ENCODE measurements at regions not wholly inside any gene's neighbourhood (a gene's known extent, or its start where the extent isn't known, plus 50 kb on each side); places are given as distances from the start of the nearest gene placed in this dataset.

DNA sequence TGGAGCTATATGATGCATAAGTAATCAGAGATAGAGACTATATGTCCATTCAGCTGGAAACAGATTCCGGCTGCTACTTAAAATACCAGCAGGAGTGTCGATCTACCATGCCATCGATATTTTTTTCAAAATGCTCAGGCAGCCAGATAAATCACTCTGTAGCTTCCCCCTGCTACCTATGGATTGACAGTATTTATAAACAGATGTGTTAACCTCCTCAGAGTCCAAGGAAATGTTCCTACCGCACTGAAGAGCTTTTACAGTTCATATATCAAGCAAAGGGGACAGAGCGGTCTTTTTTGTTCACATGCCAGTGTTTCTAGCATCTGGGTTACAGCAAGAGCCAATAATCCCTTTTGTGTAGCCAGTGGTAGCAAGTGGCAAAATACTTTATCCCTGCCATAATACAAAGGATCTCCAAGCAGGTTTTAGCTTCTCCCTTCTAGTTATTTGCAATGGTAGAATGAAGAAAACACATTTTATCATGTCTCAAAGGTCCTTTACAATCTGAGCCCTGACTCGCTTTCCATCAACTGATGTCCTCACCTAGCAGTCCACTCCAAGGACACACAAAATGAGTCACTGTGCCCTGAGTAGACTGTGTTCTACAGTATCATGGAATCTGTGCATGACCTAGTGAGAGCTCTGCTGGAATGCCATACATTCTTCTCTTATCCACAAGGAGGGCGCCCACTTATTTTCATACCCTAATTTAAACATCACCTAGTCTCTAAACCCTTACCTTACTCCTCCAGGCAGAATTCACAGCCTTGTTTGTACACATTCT, 507.0 kb downstream of the TBL1XR1 start:
- H3K9ac ChIP-seq (ENCODE audit: control insufficient read depth, extremely low read depth, insufficient read depth, low read length) = no peak overlapping the region
- no peaks in the 10 kb centered on the region for H3K9me1 ChIP-seq (ENCODE audit: control insufficient read depth, extremely low read depth, insufficient read depth, low read length)
- H2AFZ ChIP-seq (ENCODE audit: control insufficient read depth, low read length) = no peak overlapping the region
- H3K36me3 ChIP-seq (ENCODE audit: control insufficient read depth in 2 of 2, extremely low read depth in 1 of 2, insufficient read depth in 2 of 2, low read length in 2 of 2) = no peaks in the 10 kb centered on the region
- TF ChIP-seq, protein P1, sequence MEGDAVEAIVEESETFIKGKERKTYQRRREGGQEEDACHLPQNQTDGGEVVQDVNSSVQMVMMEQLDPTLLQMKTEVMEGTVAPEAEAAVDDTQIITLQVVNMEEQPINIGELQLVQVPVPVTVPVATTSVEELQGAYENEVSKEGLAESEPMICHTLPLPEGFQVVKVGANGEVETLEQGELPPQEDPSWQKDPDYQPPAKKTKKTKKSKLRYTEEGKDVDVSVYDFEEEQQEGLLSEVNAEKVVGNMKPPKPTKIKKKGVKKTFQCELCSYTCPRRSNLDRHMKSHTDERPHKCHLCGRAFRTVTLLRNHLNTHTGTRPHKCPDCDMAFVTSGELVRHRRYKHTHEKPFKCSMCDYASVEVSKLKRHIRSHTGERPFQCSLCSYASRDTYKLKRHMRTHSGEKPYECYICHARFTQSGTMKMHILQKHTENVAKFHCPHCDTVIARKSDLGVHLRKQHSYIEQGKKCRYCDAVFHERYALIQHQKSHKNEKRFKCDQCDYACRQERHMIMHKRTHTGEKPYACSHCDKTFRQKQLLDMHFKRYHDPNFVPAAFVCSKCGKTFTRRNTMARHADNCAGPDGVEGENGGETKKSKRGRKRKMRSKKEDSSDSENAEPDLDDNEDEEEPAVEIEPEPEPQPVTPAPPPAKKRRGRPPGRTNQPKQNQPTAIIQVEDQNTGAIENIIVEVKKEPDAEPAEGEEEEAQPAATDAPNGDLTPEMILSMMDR (optimal IDR thresholded peaks at IDR 0.05 in 1 of 3, IDR thresholded peaks at IDR 0.05 in 1 of 3, conservative IDR thresholded peaks at IDR 0.05 in 1 of 3; ENCODE audit: extremely low read depth in 1 of 3, insufficient read depth in 2 of 3, low read length in 3 of 3) = no peak
- no peak for TF ChIP-seq EZH2 (IDR thresholded peaks at IDR 0.05; ENCODE audit: low read length)
- no peak overlapping the region for H3K4me2 ChIP-seq (ENCODE audit: control insufficient read depth, extremely low read depth, insufficient read depth, low read depth, low read length)
- H4K20me1 ChIP-seq (ENCODE audit: control insufficient read depth, extremely low read depth, insufficient read depth, low read length) = no peaks in the 10 kb centered on the region
- H3K4me1 ChIP-seq (ENCODE audit: control insufficient read depth, extremely low read depth, insufficient read depth, low read length) = no peaks in the 10 kb centered on the region
- DNase-seq (ENCODE audit: low read depth, low spot score) (no peak), FAIRE-seq (no peak)
- H3K9me3 ChIP-seq (ENCODE audit: control insufficient read depth, low read depth, low read length) = no peaks in the 10 kb centered on the region
- dilution Hi-C loops (cut with MboI; ENCODE audit: extremely low pct_ligation_motif_present, low sequenced_read_pairs) = no loop called here
- H3K4me3 ChIP-seq (ENCODE audit: control insufficient read depth in 2 of 3, extremely low read depth in 1 of 3, insufficient read depth in 2 of 3, low read depth in 1 of 3, low read length in 3 of 3) = no peak overlapping the region
- no peaks in the 10 kb centered on the region for H3K79me2 ChIP-seq (ENCODE audit: control insufficient read depth, insufficient read depth, low read length)
- H3K27me3 ChIP-seq (ENCODE audit: control insufficient read depth, extremely low read depth, insufficient read depth, low read length) = no peaks in the 10 kb centered on the region
- no peak overlapping the region for H3K27ac ChIP-seq (ENCODE audit: control insufficient read depth, insufficient read depth, low read length)

DNA sequence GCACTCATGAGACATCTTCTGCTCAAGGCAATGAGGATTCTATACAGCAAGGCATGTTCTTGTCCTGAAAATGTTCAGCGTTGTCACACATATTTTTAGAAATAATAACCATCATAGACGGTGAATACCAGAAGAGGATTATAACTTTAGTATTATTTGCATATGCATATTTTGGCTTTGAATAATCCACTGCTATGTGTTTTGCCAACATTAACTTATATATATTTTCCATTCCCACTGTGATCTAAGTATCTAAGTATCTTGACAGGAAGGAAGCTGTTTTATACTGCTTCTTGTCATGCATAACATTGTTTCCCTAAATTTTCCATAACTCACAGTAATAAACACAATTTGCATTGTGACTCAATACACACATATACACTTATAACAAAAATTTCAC, 509.5 kb downstream of the TBL1XR1 start:
- dilution Hi-C loops (cut with MboI; ENCODE audit: extremely low pct_ligation_motif_present, low sequenced_read_pairs) = no loop called here

More for the DNA sequence above, 509.5 kb downstream of the TBL1XR1 start:
- Histone ChIP-seq H3K27ac (ENCODE audit: control insufficient read depth, insufficient read depth, low read length) (no peak overlapping the region), H3K4me2 (ENCODE audit: control insufficient read depth, extremely low read depth, insufficient read depth, low read depth, low read length) (no peak overlapping the region), H3K9me3 (ENCODE audit: control insufficient read depth, low read depth, low read length) (no peaks in the 10 kb centered on the region), H3K27me3 (ENCODE audit: control insufficient read depth, extremely low read depth, insufficient read depth, low read length) (no peaks in the 10 kb centered on the region), H4K20me1 (ENCODE audit: control insufficient read depth, extremely low read depth, insufficient read depth, low read length) (no peaks in the 10 kb centered on the region), H3K4me3 (ENCODE audit: control insufficient read depth in 2 of 3, extremely low read depth in 1 of 3, insufficient read depth in 2 of 3, low read depth in 1 of 3, low read length in 3 of 3) (no peak overlapping the region), H3K4me1 (ENCODE audit: control insufficient read depth, extremely low read depth, insufficient read depth, low read length) (no peaks in the 10 kb centered on the region), H3K9ac (ENCODE audit: control insufficient read depth, extremely low read depth, insufficient read depth, low read length) (no peak overlapping the region), H2AFZ (ENCODE audit: control insufficient read depth, low read length) (no peak overlapping the region), H3K36me3 (ENCODE audit: control insufficient read depth in 2 of 2, extremely low read depth in 1 of 2, insufficient read depth in 2 of 2, low read length in 2 of 2) (no peaks in the 10 kb centered on the region), H3K79me2 (ENCODE audit: control insufficient read depth, insufficient read depth, low read length) (no peaks in the 10 kb centered on the region), H3K9me1 (ENCODE audit: control insufficient read depth, extremely low read depth, insufficient read depth, low read length) (no peaks in the 10 kb centered on the region)
- TF ChIP-seq EZH2 (IDR thresholded peaks at IDR 0.05; ENCODE audit: low read length) = no peak
- TF ChIP-seq, protein P1 (optimal IDR thresholded peaks at IDR 0.05 in 1 of 3, IDR thresholded peaks at IDR 0.05 in 1 of 3, conservative IDR thresholded peaks at IDR 0.05 in 1 of 3; ENCODE audit: extremely low read depth in 1 of 3, insufficient read depth in 2 of 3, low read length in 3 of 3) = no peak
- no peak for FAIRE-seq
- DNase-seq (ENCODE audit: low read depth, low spot score) = no peak
